DND-41 (cell line): ENCODE measurements at regions not wholly inside any gene's neighbourhood (a gene's known extent, or its start where the extent isn't known, plus 50 kb on each side); places are given as distances from the start of the nearest gene placed in this dataset.

Experiments used
- ATAC-seq: fragments of 200-7000 bp; cut with Tn5 transposase; 3 replicates; pipeline ENCODE4 v1.9.1; 2021; ENCODE audit warnings: low read depth; ENCODE audit not compliant: insufficient read depth
- DNase-seq: peaks from one replicate; pipeline ENCODE4 v3.0.0-alpha.2; 2020
- H2AFZ ChIP-seq: 2 replicates; pipeline ENCODE4 v1.6.0; 2012; ENCODE audit warnings: low read depth, low read length
- H3K27ac ChIP-seq: 2 replicates; pipeline ENCODE4 v1.5.1; 2012; ENCODE audit warnings: low read length, inconsistent platforms
- H3K27me3 ChIP-seq: fragments of 200-600 bp; sonication (generic); 2 replicates; pipeline ENCODE4 v1.6.0; 2012; ENCODE audit warnings: low read length, mild to moderate bottlenecking, inconsistent platforms; ENCODE audit not compliant: insufficient read depth, poor library complexity
- H3K36me3 ChIP-seq: 2 replicates; pipeline ENCODE4 v1.5.1; 2012; ENCODE audit warnings: low read length, inconsistent platforms; ENCODE audit not compliant: insufficient read depth
- H3K4me1 ChIP-seq: 2 replicates; pipeline ENCODE4 v1.5.1; 2012; ENCODE audit warnings: mild to moderate bottlenecking, low read length; ENCODE audit not compliant: insufficient read depth
- H3K4me2 ChIP-seq: 2 replicates; pipeline ENCODE4 v1.6.0; 2012; ENCODE audit warnings: mild to moderate bottlenecking, moderate library complexity, low read length, inconsistent platforms; ENCODE audit not compliant: insufficient read depth
- H3K4me3 ChIP-seq, 2 experiments: fragments of 200-600 bp in 1 of 2; shearing (Covaris generic) in 1 of 2; 2 replicates each; pipeline ENCODE4 v1.5.1; 2012 to 2016; ENCODE audit warnings: inconsistent platforms in 2 of 2, low read length in 2 of 2, mild to moderate bottlenecking in 2 of 2, low read depth in 1 of 2, moderate library complexity in 1 of 2
- H3K79me2 ChIP-seq: 2 replicates; pipeline ENCODE4 v1.6.0; 2012; ENCODE audit warnings: low read length, inconsistent platforms; ENCODE audit not compliant: insufficient read depth
- H3K9ac ChIP-seq: 2 replicates; pipeline ENCODE4 v1.6.0; 2012; ENCODE audit warnings: low read depth, mild to moderate bottlenecking, inconsistent platforms, low read length, moderate library complexity
- H3K9me3 ChIP-seq: 2 replicates; pipeline ENCODE4 v1.5.1; 2012; ENCODE audit warnings: low read length, moderate library complexity, mild to moderate bottlenecking, inconsistent platforms; ENCODE audit not compliant: insufficient read depth, severe bottlenecking
- H4K20me1 ChIP-seq: 2 replicates; pipeline ENCODE4 v1.6.0; 2012; ENCODE audit warnings: low read length; ENCODE audit not compliant: insufficient read depth
- CTCF ChIP-seq: IDR thresholded peaks from 2 replicates; pipeline ENCODE4 v1.5.1; 2012; ENCODE audit warnings: borderline replicate concordance, low read length, moderate library complexity, mild to moderate bottlenecking; ENCODE audit not compliant: poor library complexity, severe bottlenecking; ENCODE audit errors: extremely low read depth
- EZH2 ChIP-seq: IDR thresholded peaks from 3 replicates; pipeline ENCODE4 v1.6.1; 2012; ENCODE audit warnings: borderline replicate concordance, low read depth, mild to moderate bottlenecking, moderate library complexity, low read length, inconsistent platforms; ENCODE audit not compliant: severe bottlenecking

- Histone ChIP-seq H3K4me1 (no peaks in the 10 kb centered on the region), H3K36me3 (no peaks in the 10 kb centered on the region), H3K79me2 (no peaks in the 10 kb centered on the region), H3K27ac (no peak overlapping the region), H3K9ac (no peak overlapping the region), H4K20me1 (no peaks in the 10 kb centered on the region), H3K4me2 (no peak overlapping the region), H2AFZ (no peak overlapping the region), H3K9me3 (no peaks in the 10 kb centered on the region), H3K4me3 (no peak overlapping the region), H3K27me3 (no peaks in the 10 kb centered on the region)
- no peak for TF ChIP-seq EZH2
- no peak for TF ChIP-seq CTCF
- ATAC-seq = no peak
- DNase-seq = no peak
Measured at GRCh38 chr9:95815133-95815532, 60.4 kb upstream of the ERCC6L2 start.

GRCh38 chr9:95813923-95814322, 61.6 kb upstream of the ERCC6L2 start:
- no peaks in the 10 kb centered on the region for H3K27me3 ChIP-seq
- TF ChIP-seq EZH2 (no peak), CTCF (no peak)
- no peak overlapping the region for H3K4me2 ChIP-seq
- no peaks in the 10 kb centered on the region for H4K20me1 ChIP-seq
- H2AFZ ChIP-seq = no peak overlapping the region
- H3K79me2 ChIP-seq = no peaks in the 10 kb centered on the region
- H3K27ac ChIP-seq = no peak overlapping the region
- H3K4me3 ChIP-seq = no peak overlapping the region
- ATAC-seq (no peak), DNase-seq (no peak)
- no peaks in the 10 kb centered on the region for H3K36me3 ChIP-seq
- no peaks in the 10 kb centered on the region for H3K9me3 ChIP-seq
- no peak overlapping the region for H3K9ac ChIP-seq
- no peaks in the 10 kb centered on the region for H3K4me1 ChIP-seq

GRCh38 chr9:95810814-95811213, 64.7 kb upstream of the ERCC6L2 start:
- Histone ChIP-seq H3K4me2 (no peak overlapping the region), H3K9ac (no peak overlapping the region), H3K27ac (no peak overlapping the region), H4K20me1 (no peaks in the 10 kb centered on the region), H3K4me3 (no peak overlapping the region), H3K9me3 (no peaks in the 10 kb centered on the region), H3K79me2 (no peaks in the 10 kb centered on the region), H2AFZ (no peak overlapping the region), H3K4me1 (no peaks in the 10 kb centered on the region), H3K36me3 (no peaks in the 10 kb centered on the region), H3K27me3 (no peaks in the 10 kb centered on the region)
- ATAC-seq = no peak
- no peak for TF ChIP-seq CTCF
- TF ChIP-seq EZH2 = no peak
- DNase-seq = no peak

GRCh38 chr9:95810133-95810532, 65.4 kb upstream of the ERCC6L2 start:
- Histone ChIP-seq H3K4me1 (no peaks in the 10 kb centered on the region), H3K79me2 (no peaks in the 10 kb centered on the region), H2AFZ (no peak overlapping the region), H3K4me2 (no peak overlapping the region), H3K9me3 (no peaks in the 10 kb centered on the region), H3K36me3 (no peaks in the 10 kb centered on the region), H3K4me3 (no peak overlapping the region), H3K27ac (no peak overlapping the region), H4K20me1 (no peaks in the 10 kb centered on the region), H3K27me3 (no peaks in the 10 kb centered on the region), H3K9ac (no peak overlapping the region)
- DNase-seq (no peak), ATAC-seq (no peak)
- TF ChIP-seq EZH2 (no peak), CTCF (no peak)
